Loucy (cell line): ENCODE measurements at regions not wholly inside any gene's neighbourhood (a gene's known extent, or its start where the extent isn't known, plus 50 kb on each side); places are given as distances from the start of the nearest gene placed in this dataset.
A peak's percentile ranks its signal among the peaks of the same experiment; 100 is the strongest.

Source experiments
- H2AFZ ChIP-seq: fragments of 200-600 bp; sonication (generic); 2 replicates; pipeline ENCODE4 v1.6.0; 2016; ENCODE audit warnings: antibody characterized with exemption, mild to moderate bottlenecking, low read length, moderate library complexity
- H3F3A ChIP-seq: fragments of 200-600 bp; 2 replicates; pipeline ENCODE4 v1.6.0; 2016; ENCODE audit warnings: antibody characterized with exemption, low read depth, mild to moderate bottlenecking
- H3K27me3 ChIP-seq: fragments of 200-600 bp; sonication (generic); 2 replicates; pipeline ENCODE4 v1.6.1; 2014; ENCODE audit warnings: low read length, mild to moderate bottlenecking; ENCODE audit not compliant: insufficient read depth, poor library complexity, severe bottlenecking
- H3K36me3 ChIP-seq: fragments of 200-600 bp; sonication (generic); 2 replicates; pipeline ENCODE4 v1.6.1; 2016; ENCODE audit warnings: low read length; ENCODE audit not compliant: insufficient read depth
- H3K4me1 ChIP-seq: fragments of 200-600 bp; sonication (generic); 2 replicates; pipeline ENCODE4 v1.5.1; 2014; ENCODE audit warnings: low read length, mild to moderate bottlenecking; ENCODE audit not compliant: insufficient read depth, poor library complexity, severe bottlenecking
- H3K4me2 ChIP-seq: fragments of 200-600 bp; sonication (generic); 2 replicates; pipeline ENCODE4 v1.6.0; 2014; ENCODE audit warnings: antibody characterized with exemption, low read length, low read depth, mild to moderate bottlenecking; ENCODE audit not compliant: poor library complexity, severe bottlenecking
- H3K4me3 ChIP-seq: fragments of 200-600 bp; sonication (generic); 2 replicates; pipeline ENCODE4 v1.5.1; 2014; ENCODE audit warnings: low read length, mild to moderate bottlenecking, mixed read lengths; ENCODE audit not compliant: poor library complexity, severe bottlenecking
- H3K79me2 ChIP-seq: fragments of 200-600 bp; sonication (generic); 2 replicates; pipeline ENCODE4 v1.6.1; 2014; ENCODE audit warnings: low read length; ENCODE audit not compliant: insufficient read depth
- H3K9ac ChIP-seq: fragments of 200-600 bp; sonication (generic); 2 replicates; pipeline ENCODE4 v1.6.0; 2014; ENCODE audit warnings: mild to moderate bottlenecking, low read depth, low read length, moderate library complexity; ENCODE audit not compliant: poor library complexity, severe bottlenecking
- H3K9me2 ChIP-seq: fragments of 200-600 bp; sonication (generic); replicated peaks from 2 replicates; pipeline ENCODE4 v1.6.1; 2016; ENCODE audit warnings: low read depth, low read length, mixed read lengths
- H3K9me3 ChIP-seq: fragments of 200-600 bp; sonication (generic); 2 replicates; pipeline ENCODE4 v1.6.1; 2014; ENCODE audit warnings: mild to moderate bottlenecking, antibody characterized with exemption, low read length, low read depth; ENCODE audit not compliant: insufficient read depth
- H4K20me1 ChIP-seq: fragments of 200-600 bp; sonication (generic); 2 replicates; pipeline ENCODE4 v1.6.0; 2014; ENCODE audit warnings: antibody characterized with exemption, low read length, mild to moderate bottlenecking; ENCODE audit not compliant: insufficient read depth, poor library complexity, severe bottlenecking
- EZH2phosphoT487 ChIP-seq: fragments of 200-600 bp; IDR thresholded peaks from 2 replicates; pipeline ENCODE4 v1.6.1; 2018; ENCODE audit warnings: antibody characterized with exemption, mild to moderate bottlenecking, moderate library complexity, borderline replicate concordance
- TF ChIP-seq, protein P1 (sequence below): fragments of 200-600 bp; sonication (generic); conservative IDR thresholded peaks from 2 replicates; pipeline ENCODE4 v1.5.1; 2014; ENCODE audit warnings: mild to moderate bottlenecking, antibody characterized with exemption, low read length

DNA sequence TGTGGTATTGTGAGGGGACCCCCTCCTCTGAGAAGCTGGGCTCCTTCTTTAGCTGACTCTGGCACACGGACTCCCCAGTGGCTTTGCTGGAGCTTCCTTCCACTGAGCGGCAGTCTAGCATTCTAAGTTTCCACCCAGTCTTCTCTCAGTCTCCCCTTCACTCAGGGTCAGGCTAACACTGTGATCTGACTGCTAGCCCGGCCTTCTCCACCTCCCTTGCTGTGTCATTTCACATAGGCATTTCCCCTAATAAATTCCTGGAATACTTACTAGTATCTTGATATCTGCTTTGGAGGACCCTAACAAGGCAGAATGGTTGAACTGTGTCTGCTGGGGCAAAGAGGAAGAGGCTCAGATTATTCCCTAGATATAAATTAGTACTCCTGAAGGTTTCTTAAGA lies 106.2 kb upstream of the THBS1 start:
- no peaks in the 10 kb centered on the region for H3K79me2 ChIP-seq
- no peaks in the 10 kb centered on the region for H3K9me2 ChIP-seq
- no peak for TF ChIP-seq EZH2phosphoT487
- TF ChIP-seq, protein P1, sequence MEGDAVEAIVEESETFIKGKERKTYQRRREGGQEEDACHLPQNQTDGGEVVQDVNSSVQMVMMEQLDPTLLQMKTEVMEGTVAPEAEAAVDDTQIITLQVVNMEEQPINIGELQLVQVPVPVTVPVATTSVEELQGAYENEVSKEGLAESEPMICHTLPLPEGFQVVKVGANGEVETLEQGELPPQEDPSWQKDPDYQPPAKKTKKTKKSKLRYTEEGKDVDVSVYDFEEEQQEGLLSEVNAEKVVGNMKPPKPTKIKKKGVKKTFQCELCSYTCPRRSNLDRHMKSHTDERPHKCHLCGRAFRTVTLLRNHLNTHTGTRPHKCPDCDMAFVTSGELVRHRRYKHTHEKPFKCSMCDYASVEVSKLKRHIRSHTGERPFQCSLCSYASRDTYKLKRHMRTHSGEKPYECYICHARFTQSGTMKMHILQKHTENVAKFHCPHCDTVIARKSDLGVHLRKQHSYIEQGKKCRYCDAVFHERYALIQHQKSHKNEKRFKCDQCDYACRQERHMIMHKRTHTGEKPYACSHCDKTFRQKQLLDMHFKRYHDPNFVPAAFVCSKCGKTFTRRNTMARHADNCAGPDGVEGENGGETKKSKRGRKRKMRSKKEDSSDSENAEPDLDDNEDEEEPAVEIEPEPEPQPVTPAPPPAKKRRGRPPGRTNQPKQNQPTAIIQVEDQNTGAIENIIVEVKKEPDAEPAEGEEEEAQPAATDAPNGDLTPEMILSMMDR = no peak
- no peak overlapping the region for H2AFZ ChIP-seq
- H3K27me3 ChIP-seq = no peaks in the 10 kb centered on the region
- H3K9me3 ChIP-seq = no peaks in the 10 kb centered on the region
- no peaks in the 10 kb centered on the region for H3K36me3 ChIP-seq
- H3K9ac ChIP-seq = no peak overlapping the region
- no peaks in the 10 kb centered on the region for H4K20me1 ChIP-seq
- no peak overlapping the region for H3K4me3 ChIP-seq
- no peaks in the 10 kb centered on the region for H3K4me1 ChIP-seq
- H3F3A ChIP-seq = no peaks in the 10 kb centered on the region
- no peak overlapping the region for H3K4me2 ChIP-seq

DNA sequence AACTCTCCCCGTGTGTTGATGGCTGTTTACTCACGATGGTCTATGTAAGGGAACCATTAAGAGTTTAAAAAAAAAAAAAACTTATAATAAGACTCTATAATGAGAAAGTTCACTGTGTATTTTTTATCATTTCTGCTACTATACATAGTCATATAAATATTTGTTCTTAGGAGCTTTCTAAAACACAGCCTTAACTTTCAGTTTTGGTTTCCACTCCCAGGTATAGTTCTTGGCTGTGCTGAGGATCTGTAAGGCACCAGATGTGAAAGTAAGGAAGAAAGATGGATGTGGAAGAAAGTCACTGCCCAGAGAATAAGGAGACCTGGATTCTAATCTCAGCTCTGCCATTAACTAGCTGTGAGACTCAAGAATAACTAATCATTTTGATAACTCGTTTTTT lies 101.9 kb upstream of the THBS1 start:
- no peak for TF ChIP-seq EZH2phosphoT487
- TF ChIP-seq, protein P1 = no peak
- H3K4me2 ChIP-seq = peak overlapping the region; percentile 9
- no peaks in the 10 kb centered on the region for H3K9me2 ChIP-seq
- no peak overlapping the region for H3K4me3 ChIP-seq
- H3K79me2 ChIP-seq = no peaks in the 10 kb centered on the region
- no peaks in the 10 kb centered on the region for H3K36me3 ChIP-seq
- no peaks in the 10 kb centered on the region for H3K27me3 ChIP-seq
- no peak overlapping the region for H3K9ac ChIP-seq
- H3K4me1 ChIP-seq = no peaks in the 10 kb centered on the region
- H2AFZ ChIP-seq = peak overlapping the region; percentile 83
- H3F3A ChIP-seq = no peaks in the 10 kb centered on the region
- H4K20me1 ChIP-seq = no peaks in the 10 kb centered on the region
- H3K9me3 ChIP-seq = no peaks in the 10 kb centered on the region

DNA sequence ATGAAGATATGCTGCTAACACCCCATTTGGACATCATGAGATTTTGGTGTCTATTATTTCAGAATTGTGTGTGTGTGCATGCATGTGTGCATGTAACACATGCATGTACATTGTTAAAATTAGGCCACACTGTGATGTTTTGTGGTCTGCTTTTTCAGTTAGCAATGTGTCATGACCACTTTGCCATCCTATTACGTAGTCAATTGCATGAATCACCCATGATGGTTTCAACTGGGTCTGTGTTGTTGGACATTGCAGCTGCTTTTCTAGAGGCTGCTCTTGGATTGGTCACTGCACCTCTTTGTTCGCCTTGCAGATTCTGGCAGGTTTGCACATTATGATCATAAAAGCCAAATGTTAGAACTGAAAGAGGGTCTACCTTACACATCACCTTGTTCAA lies 101.0 kb upstream of the THBS1 start:
- H3F3A ChIP-seq = no peaks in the 10 kb centered on the region
- TF ChIP-seq, protein P1 = no peak
- TF ChIP-seq EZH2phosphoT487 = no peak

More for the DNA sequence above, 101.0 kb upstream of the THBS1 start:
- no peaks in the 10 kb centered on the region for H3K9me3 ChIP-seq
- no peak overlapping the region for H3K4me3 ChIP-seq
- H3K79me2 ChIP-seq = no peaks in the 10 kb centered on the region
- H3K27me3 ChIP-seq = no peaks in the 10 kb centered on the region
- no peaks in the 10 kb centered on the region for H3K36me3 ChIP-seq
- H3K4me2 ChIP-seq = no peak overlapping the region
- no peaks in the 10 kb centered on the region for H3K4me1 ChIP-seq
- no peak overlapping the region for H2AFZ ChIP-seq
- no peak overlapping the region for H3K9ac ChIP-seq
- no peaks in the 10 kb centered on the region for H4K20me1 ChIP-seq
- H3K9me2 ChIP-seq = no peaks in the 10 kb centered on the region
